Panc1 (cell line): ENCODE measurements at regions not wholly inside any gene's neighbourhood (a gene's known extent, or its start where the extent isn't known, plus 50 kb on each side); places are given as distances from the start of the nearest gene placed in this dataset.

Experiments
- ATAC-seq: fragments of 200-7000 bp; cut with Tn5 transposase; 2 replicates; pipeline ENCODE4 v1.9.1; 2020; ENCODE audit warnings: mild to moderate bottlenecking, moderate library complexity
- BruUV-seq: library from RNA; stranded (reverse); fragments of 400-500 nt; replicated peaks from 2 replicates; lab custom pipeline; 2021; lab: Mats Ljungman, UMichigan
- CTCF ChIA-PET: fragments of 300-600 bp; sonication (Branson Sonifier 250); formaldehyde crosslinking; loops from one replicate; lab custom pipeline; 2022; ENCODE audit warnings: antibody characterized with exemption; lab: Charles Lee
- POLR2A ChIA-PET: fragments of 300-600 bp; sonication (Branson Sonifier 250); formaldehyde crosslinking; loops from one replicate; lab custom pipeline; 2022; ENCODE audit warnings: antibody characterized with exemption; lab: Charles Lee
- DNase-seq: peaks from one replicate; pipeline ENCODE4 v3.0.0-alpha.2; 2010; ENCODE audit warnings: low read depth, low spot score
- H3K27ac ChIP-seq: 2 replicates; pipeline ENCODE4 v1.5.1; 2011; ENCODE audit warnings: mild to moderate bottlenecking, low read length, inconsistent platforms
- H3K27me3 ChIP-seq: fragments of 200-500 bp; sonication (Bioruptor generic); 2 replicates; pipeline ENCODE4 v1.6.0; 2014; ENCODE audit warnings: low read length, inconsistent platforms; ENCODE audit not compliant: control insufficient read depth, insufficient read depth
- H3K36me3 ChIP-seq: fragments of 200-500 bp; sonication (Bioruptor generic); 2 replicates; pipeline ENCODE4 v1.5.1; 2014; ENCODE audit warnings: inconsistent platforms, mild to moderate bottlenecking, low read length, moderate library complexity; ENCODE audit not compliant: control insufficient read depth, insufficient read depth
- H3K4me1 ChIP-seq: 2 replicates; pipeline ENCODE4 v1.5.1; 2011; ENCODE audit warnings: inconsistent platforms, mild to moderate bottlenecking, low read length, moderate library complexity; ENCODE audit not compliant: control insufficient read depth, insufficient read depth
- H3K4me3 ChIP-seq, 2 experiments: 2 replicates each; pipeline ENCODE4 v1.5.1; 2011 to 2012; ENCODE audit warnings: low read depth in 2 of 2, low read length in 2 of 2, mild to moderate bottlenecking in 2 of 2, inconsistent platforms in 1 of 2, moderate library complexity in 1 of 2
- H3K9me3 ChIP-seq: fragments of 200-500 bp; sonication (Bioruptor generic); 2 replicates; pipeline ENCODE4 v1.5.1; 2014; ENCODE audit warnings: low read depth, mild to moderate bottlenecking, inconsistent platforms, low read length, moderate library complexity; ENCODE audit not compliant: control insufficient read depth, insufficient read depth
- CTCF ChIP-seq: fragments of 450-650 bp; IDR thresholded peaks from 2 replicates; pipeline ENCODE4 v1.5.1; 2017; ENCODE audit warnings: mild to moderate bottlenecking
- POLR2AphosphoS5 ChIP-seq: IDR thresholded peaks from 2 replicates; pipeline ENCODE4 v1.6.1; 2012; ENCODE audit warnings: mild to moderate bottlenecking, low read depth, low read length, moderate library complexity
- REST ChIP-seq, 2 experiments: IDR thresholded peaks; 2 replicates each; pipeline ENCODE4 v1.6.1; 2011 to 2012; ENCODE audit warnings: low read depth in 2 of 2, control low read depth in 1 of 2, low read length in 1 of 2, mild to moderate bottlenecking in 1 of 2, moderate library complexity in 1 of 2; ENCODE audit not compliant: insufficient read depth in 1 of 2
- SIN3A ChIP-seq: IDR thresholded peaks from 2 replicates; pipeline ENCODE4 v1.6.1; 2012; ENCODE audit warnings: low read depth, mild to moderate bottlenecking, low read length, moderate library complexity, borderline replicate concordance; ENCODE audit not compliant: insufficient read depth
- TCF7L2 ChIP-seq: IDR thresholded peaks from 2 replicates; pipeline ENCODE4 v1.6.1; 2011; ENCODE audit warnings: mild to moderate bottlenecking, low read depth, low read length, inconsistent platforms
- in situ Hi-C: cut with HindIII; loops from 2 replicates; pipeline ENCODE4 v1.10.0; 2016; ENCODE audit warnings: low sequenced_read_pairs, low pct_unique_long_range_greater_than_20kb
- intact Hi-C: fragments of 100-400 bp; cut with micrococcal nuclease; formaldehyde crosslinking; loops from one replicate; pipeline ENCODE4 v1.10.0; 2022; ENCODE audit not compliant: unreplicated experiment

GRCh38 chr4:170805352-170805751 lies 715.6 kb upstream of the AADAT start:
- no TSS peak for BruUV-seq
- Histone ChIP-seq H3K4me3 (no peak overlapping the region), H3K4me1 (no peaks in the 10 kb centered on the region), H3K27me3 (no peaks in the 10 kb centered on the region), H3K27ac (no peak overlapping the region), H3K9me3 (no peaks in the 10 kb centered on the region), H3K36me3 (no peaks in the 10 kb centered on the region)
- in situ Hi-C loops (no loop called here), intact Hi-C loops (no loop called here)
- POLR2A ChIA-PET = no interaction called here
- TF ChIP-seq POLR2AphosphoS5 (no peak), SIN3A (no peak), REST (IDR thresholded peaks at IDR 0.05; ENCODE audit: insufficient read depth in 1 of 2, low read depth in 2 of 2, low read length in 1 of 2) (no peak), CTCF (no peak), TCF7L2 (no peak)
- DNase-seq (no peak), ATAC-seq (no peak)
- CTCF ChIA-PET = no interaction called here

DNA sequence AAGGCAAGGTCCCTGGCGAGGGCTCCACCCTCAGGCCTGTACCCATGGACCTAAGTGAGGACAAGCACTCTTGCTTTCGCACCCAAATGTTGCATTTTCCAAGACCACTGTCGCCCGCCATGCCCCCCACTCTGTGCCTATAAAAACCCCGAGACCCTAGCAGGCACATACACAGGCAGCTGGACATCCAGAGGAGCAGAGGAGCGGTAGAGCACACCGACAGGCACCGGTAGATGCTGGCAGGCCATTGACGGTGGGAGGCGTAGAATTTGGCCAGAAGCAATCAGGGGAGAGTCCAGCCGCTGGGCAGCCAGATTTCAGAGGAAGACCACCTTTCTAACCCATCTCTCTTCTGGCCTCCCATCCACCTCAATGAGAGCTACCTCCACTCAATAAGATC lies 715.2 kb upstream of the AADAT start:
- ATAC-seq (no peak), DNase-seq (no peak)
- in situ Hi-C loops (no loop called here), intact Hi-C loops (no loop called here)
- no peak overlapping the region for H3K4me3 ChIP-seq
- H3K4me1 ChIP-seq = no peaks in the 10 kb centered on the region
- H3K36me3 ChIP-seq = no peaks in the 10 kb centered on the region
- H3K27ac ChIP-seq = no peak overlapping the region
- TF ChIP-seq TCF7L2 = no peak
- no peak for TF ChIP-seq SIN3A
- no peak for TF ChIP-seq CTCF
- TF ChIP-seq POLR2AphosphoS5 = no peak
- no peak for TF ChIP-seq REST (IDR thresholded peaks at IDR 0.05; ENCODE audit: insufficient read depth in 1 of 2, low read depth in 2 of 2, low read length in 1 of 2)
- H3K9me3 ChIP-seq = no peaks in the 10 kb centered on the region
- H3K27me3 ChIP-seq = no peaks in the 10 kb centered on the region
- CTCF ChIA-PET = no interaction called here
- POLR2A ChIA-PET = no interaction called here
- BruUV-seq = no TSS peak
